A673 (cell line): ENCODE measurements at regions not wholly inside any gene's neighbourhood (a gene's known extent, or its start where the extent isn't known, plus 50 kb on each side); places are given as distances from the start of the nearest gene placed in this dataset.

Experiments
- BruUV-seq: library from RNA; stranded (reverse); fragments of 400-500 nt; replicated peaks from 2 replicates; lab custom pipeline; 2021; lab: Mats Ljungman, UMichigan
- CTCF ChIA-PET: fragments of 300-600 bp; sonication (Branson Sonifier 250); formaldehyde crosslinking; loops from one replicate; lab custom pipeline; 2022; ENCODE audit warnings: antibody characterized with exemption; lab: Charles Lee
- POLR2A ChIA-PET: fragments of 300-600 bp; sonication (Branson Sonifier 250); formaldehyde crosslinking; loops from one replicate; lab custom pipeline; 2022; ENCODE audit warnings: antibody characterized with exemption; ENCODE audit not compliant: low non-redundant PET; lab: Charles Lee
- DNase-seq: peaks from one replicate; pipeline ENCODE4 v3.0.0-alpha.2; 2015; ENCODE audit warnings: low spot score
- H3K27ac ChIP-seq: fragments of 200-600 bp; sonication (generic); 2 replicates; pipeline ENCODE4 v1.5.1; 2016; ENCODE audit warnings: mixed run types, low read depth, mild to moderate bottlenecking, mixed read lengths, antibody characterized with exemption, low read length; ENCODE audit not compliant: poor library complexity, severe bottlenecking
- H3K27me3 ChIP-seq: fragments of 200-600 bp; sonication (generic); replicated peaks from 2 replicates; pipeline ENCODE4 v1.6.1; 2017; ENCODE audit warnings: mixed run types, low read depth, mild to moderate bottlenecking, mixed read lengths, antibody characterized with exemption, low read length; ENCODE audit not compliant: insufficient read depth, poor library complexity
- H3K36me3 ChIP-seq: fragments of 200-600 bp; sonication (generic); 2 replicates; pipeline ENCODE4 v1.6.1; 2016; ENCODE audit warnings: mixed run types, mild to moderate bottlenecking, mixed read lengths, antibody characterized with exemption, low read length; ENCODE audit not compliant: insufficient read depth, poor library complexity, severe bottlenecking
- H3K4me1 ChIP-seq: fragments of 200-600 bp; sonication (generic); 2 replicates; pipeline ENCODE4 v1.6.1; 2017; ENCODE audit warnings: mixed run types, mild to moderate bottlenecking, mixed read lengths, antibody characterized with exemption, low read length; ENCODE audit not compliant: insufficient read depth, poor library complexity, severe bottlenecking
- H3K4me3 ChIP-seq: fragments of 200-600 bp; sonication (generic); 2 replicates; pipeline ENCODE4 v1.5.1; 2016; ENCODE audit warnings: low read depth, mixed run types, mild to moderate bottlenecking, mixed read lengths, low read length; ENCODE audit not compliant: poor library complexity, severe bottlenecking
- H3K9me3 ChIP-seq: fragments of 200-600 bp; sonication (generic); 2 replicates; pipeline ENCODE4 v1.6.1; 2016; ENCODE audit warnings: mixed run types, low read depth, mild to moderate bottlenecking, mixed read lengths, antibody characterized with exemption, low read length; ENCODE audit not compliant: poor library complexity, severe bottlenecking
- EZH2 ChIP-seq: fragments of 200-600 bp; sonication (generic); IDR thresholded peaks from 2 replicates; pipeline ENCODE4 v1.6.1; 2017; ENCODE audit warnings: borderline replicate concordance, low read depth, mild to moderate bottlenecking, mixed read lengths, antibody characterized with exemption, low read length; ENCODE audit not compliant: poor library complexity, severe bottlenecking
- intact Hi-C: fragments of 100-400 bp; cut with micrococcal nuclease; formaldehyde crosslinking; loops from one replicate; pipeline ENCODE4 v1.10.0; 2022; ENCODE audit not compliant: unreplicated experiment
- TF ChIP-seq, protein P1 (sequence below): fragments of 300-800, 200-600 bp; sonication (generic); conservative IDR thresholded peaks from 2 replicates; pipeline ENCODE4 v1.5.1; 2017; ENCODE audit warnings: low read depth, mild to moderate bottlenecking, antibody characterized with exemption, low read length, moderate library complexity, mixed read lengths

DNA sequence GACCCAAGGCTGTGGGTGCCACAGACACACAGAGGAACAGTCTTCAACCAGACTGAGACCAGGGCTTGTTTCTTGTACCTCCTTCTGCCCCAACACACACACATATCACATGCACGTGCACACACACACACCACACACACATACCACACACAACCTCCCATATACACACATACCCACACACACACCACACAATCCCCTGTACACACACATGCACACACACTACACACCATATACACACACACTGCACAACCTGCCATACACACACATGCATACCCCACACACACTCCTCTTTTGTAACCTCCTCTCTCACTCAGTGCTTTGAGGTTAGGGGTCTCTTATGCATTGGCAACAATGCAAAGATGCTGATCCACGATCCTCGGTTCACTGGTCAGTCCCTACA is 217.0 kb downstream of the AJAP1 start:
- H3K36me3 ChIP-seq, result no peaks in the 10 kb centered on the region
- ChIA-PET CTCF (no interaction called here), POLR2A (no interaction called here)
- BruUV-seq, result no TSS peak
- DNase-seq, result no peak
- H3K4me1 ChIP-seq, result no peaks in the 10 kb centered on the region
- peaks cover 11% of the 10 kb centered on the region for H3K9me3 ChIP-seq
- H3K4me3 ChIP-seq, result no peak overlapping the region
- TF ChIP-seq, protein P1, sequence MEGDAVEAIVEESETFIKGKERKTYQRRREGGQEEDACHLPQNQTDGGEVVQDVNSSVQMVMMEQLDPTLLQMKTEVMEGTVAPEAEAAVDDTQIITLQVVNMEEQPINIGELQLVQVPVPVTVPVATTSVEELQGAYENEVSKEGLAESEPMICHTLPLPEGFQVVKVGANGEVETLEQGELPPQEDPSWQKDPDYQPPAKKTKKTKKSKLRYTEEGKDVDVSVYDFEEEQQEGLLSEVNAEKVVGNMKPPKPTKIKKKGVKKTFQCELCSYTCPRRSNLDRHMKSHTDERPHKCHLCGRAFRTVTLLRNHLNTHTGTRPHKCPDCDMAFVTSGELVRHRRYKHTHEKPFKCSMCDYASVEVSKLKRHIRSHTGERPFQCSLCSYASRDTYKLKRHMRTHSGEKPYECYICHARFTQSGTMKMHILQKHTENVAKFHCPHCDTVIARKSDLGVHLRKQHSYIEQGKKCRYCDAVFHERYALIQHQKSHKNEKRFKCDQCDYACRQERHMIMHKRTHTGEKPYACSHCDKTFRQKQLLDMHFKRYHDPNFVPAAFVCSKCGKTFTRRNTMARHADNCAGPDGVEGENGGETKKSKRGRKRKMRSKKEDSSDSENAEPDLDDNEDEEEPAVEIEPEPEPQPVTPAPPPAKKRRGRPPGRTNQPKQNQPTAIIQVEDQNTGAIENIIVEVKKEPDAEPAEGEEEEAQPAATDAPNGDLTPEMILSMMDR, result no peak
- TF ChIP-seq EZH2, result no peak
- H3K27me3 ChIP-seq, result no peaks in the 10 kb centered on the region
- H3K27ac ChIP-seq, result no peak overlapping the region
- intact Hi-C loops, result no loop called here

DNA sequence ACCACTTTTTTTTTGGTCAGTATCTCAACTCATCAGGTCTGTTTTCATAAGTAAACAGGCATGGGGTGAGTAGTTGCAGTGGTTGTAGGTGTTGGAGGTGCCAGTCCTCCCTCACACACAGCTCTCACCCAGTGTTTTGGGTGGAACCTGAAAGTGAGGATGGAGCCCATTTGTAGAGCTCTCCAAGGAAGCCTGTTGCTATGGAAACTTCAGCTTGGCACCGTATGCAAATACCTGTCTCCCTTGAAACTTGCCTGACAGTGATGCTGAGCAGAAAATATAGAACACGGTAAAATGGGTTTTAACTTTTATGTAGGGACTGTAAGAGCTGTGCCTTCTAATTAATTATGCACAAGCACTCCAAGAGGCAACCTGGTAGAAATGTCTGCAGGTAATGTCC is 214.1 kb downstream of the AJAP1 start:
- POLR2A ChIA-PET, result no interaction called here
- TF ChIP-seq EZH2, result no peak
- TF ChIP-seq, protein P1, result no peak
- DNase-seq, result no peak
- no TSS peak for BruUV-seq
- intact Hi-C loops, result no loop called here
- no peaks in the 10 kb centered on the region for H3K27me3 ChIP-seq
- peaks cover 11% of the 10 kb centered on the region for H3K9me3 ChIP-seq
- H3K4me3 ChIP-seq, result no peak overlapping the region
- H3K27ac ChIP-seq, result no peak overlapping the region
- CTCF ChIA-PET, result no interaction called here
- no peaks in the 10 kb centered on the region for H3K4me1 ChIP-seq
- H3K36me3 ChIP-seq, result no peaks in the 10 kb centered on the region

DNA sequence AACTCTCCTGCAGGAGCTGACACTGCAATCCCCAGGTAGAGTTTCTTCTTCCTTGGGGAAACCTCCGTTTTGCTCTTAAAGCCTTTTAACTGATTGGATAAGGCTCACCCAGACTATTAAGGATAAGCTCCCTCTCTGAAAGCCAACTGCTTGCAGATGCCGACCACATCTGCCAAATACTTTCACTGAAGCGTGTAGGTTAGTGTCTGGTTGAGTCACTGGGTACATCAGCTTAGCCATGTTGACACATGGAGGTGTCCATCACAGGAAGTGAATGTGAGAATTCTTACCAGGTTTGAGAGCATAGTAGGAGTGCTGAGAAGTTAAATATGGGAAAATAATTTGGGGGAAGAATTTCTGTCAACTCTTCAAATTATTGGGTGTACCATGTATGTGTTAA is 202.0 kb downstream of the AJAP1 start:
- TF ChIP-seq EZH2, result no peak
- TF ChIP-seq, protein P1, result no peak
- CTCF ChIA-PET, result no interaction called here

More for the DNA sequence above, 202.0 kb downstream of the AJAP1 start:
- H3K36me3 ChIP-seq, result no peaks in the 10 kb centered on the region
- no TSS peak for BruUV-seq
- H3K27ac ChIP-seq, result no peak overlapping the region
- H3K4me3 ChIP-seq, result no peak overlapping the region
- no peak for DNase-seq
- H3K27me3 ChIP-seq, result no peaks in the 10 kb centered on the region
- POLR2A ChIA-PET, result no interaction called here
- no peaks in the 10 kb centered on the region for H3K9me3 ChIP-seq
- intact Hi-C loops, result no loop called here
- no peaks in the 10 kb centered on the region for H3K4me1 ChIP-seq
